ENCODE measurements at regions not wholly inside any gene's neighbourhood (a gene's known extent, or its start where the extent isn't known, plus 50 kb on each side); places are given as distances from the start of the nearest gene placed in this dataset.

DNA sequence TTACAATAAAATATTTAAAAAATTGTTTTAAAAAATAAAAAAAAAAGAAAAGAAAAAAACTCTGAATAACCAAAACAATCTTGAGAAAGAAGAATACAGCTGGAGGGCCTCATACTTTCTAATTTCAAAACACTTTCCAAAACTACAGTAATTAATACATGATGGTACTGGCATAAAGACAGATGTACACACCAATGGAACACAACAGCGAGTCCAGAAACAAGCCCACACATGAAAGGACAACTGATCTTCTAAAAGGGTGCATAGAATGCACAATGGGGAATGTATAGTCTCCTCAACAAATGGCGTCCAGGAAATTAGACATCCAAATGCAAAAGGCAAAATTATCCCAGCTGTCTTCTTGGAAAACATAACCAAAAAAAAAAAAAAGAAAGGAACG is 99.6 kb downstream of the LURAP1L start:
- WGBS (ENCODE audit: insufficient coverage), result no CpG with 5 or more reads among the region's 3 CpGs
- no peak overlapping the region for H3K27ac ChIP-seq (ENCODE audit: insufficient read depth in 1 of 2, low read depth in 1 of 2, low read length in 2 of 2, poor library complexity in 1 of 2, severe bottlenecking in 2 of 2)
- no peaks in the 10 kb centered on the region for H3K9me3 ChIP-seq (ENCODE audit: control extremely low read depth in 1 of 5, control insufficient read depth in 4 of 5, insufficient read depth in 2 of 5, low read depth in 1 of 5, low read length in 4 of 5)
- H3K4me1 ChIP-seq (ENCODE audit: control extremely low read depth in 1 of 4, control insufficient read depth in 4 of 4, insufficient read depth in 4 of 4, low read length in 3 of 4), result no peaks in the 10 kb centered on the region
- ChIA-PET CTCF (no interaction called here), POLR2A (no interaction called here)
- H3K27me3 ChIP-seq (replicated peaks in 2 of 5; ENCODE audit: control insufficient read depth in 4 of 5, insufficient read depth in 5 of 5, low read length in 4 of 5), result peaks cover 0 to 2% (median 0%) of the 10 kb centered on the region in 5 experiments
- DNase-seq, result no peak
- H3K36me3 ChIP-seq (ENCODE audit: control insufficient read depth in 4 of 4, insufficient read depth in 4 of 4, low read length in 3 of 4), result no peaks in the 10 kb centered on the region
- H3K4me3 ChIP-seq (ENCODE audit: control insufficient read depth in 1 of 7, extremely low read depth in 1 of 7, insufficient read depth in 4 of 7, low read depth in 2 of 7, low read length in 6 of 7), result no peak overlapping the region

DNA sequence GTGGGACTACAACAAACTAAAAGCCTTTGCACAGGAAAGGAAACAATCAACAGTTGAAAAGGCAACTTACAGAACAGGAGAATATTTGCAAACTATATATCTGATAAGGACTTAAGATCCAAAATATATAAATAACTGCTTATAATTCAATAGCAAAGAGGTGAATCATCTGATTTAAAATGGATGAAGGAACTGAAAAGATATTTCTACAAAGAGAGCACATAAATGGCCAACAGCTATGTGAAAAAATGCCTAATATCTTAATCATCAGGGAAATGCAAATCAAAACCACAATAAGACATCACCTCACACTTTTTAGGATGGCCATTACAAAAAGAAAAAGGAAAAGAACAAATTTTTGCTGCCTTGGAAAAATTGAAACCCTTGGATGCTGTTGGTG is 100.4 kb downstream of the LURAP1L start:
- no peaks in the 10 kb centered on the region for H3K36me3 ChIP-seq (ENCODE audit: control insufficient read depth in 4 of 4, insufficient read depth in 4 of 4, low read length in 3 of 4)
- no peak for DNase-seq
- H3K27me3 ChIP-seq (replicated peaks in 2 of 5; ENCODE audit: control insufficient read depth in 4 of 5, insufficient read depth in 5 of 5, low read length in 4 of 5), result peaks cover 0 to 2% (median 0%) of the 10 kb centered on the region in 5 experiments
- no peak overlapping the region for H3K27ac ChIP-seq (ENCODE audit: insufficient read depth in 1 of 2, low read depth in 1 of 2, low read length in 2 of 2, poor library complexity in 1 of 2, severe bottlenecking in 2 of 2)
- ChIA-PET CTCF (no interaction called here), POLR2A (no interaction called here)
- no peaks in the 10 kb centered on the region for H3K9me3 ChIP-seq (ENCODE audit: control extremely low read depth in 1 of 5, control insufficient read depth in 4 of 5, insufficient read depth in 2 of 5, low read depth in 1 of 5, low read length in 4 of 5)
- no peaks in the 10 kb centered on the region for H3K4me1 ChIP-seq (ENCODE audit: control extremely low read depth in 1 of 4, control insufficient read depth in 4 of 4, insufficient read depth in 4 of 4, low read length in 3 of 4)
- H3K4me3 ChIP-seq (ENCODE audit: control insufficient read depth in 1 of 7, extremely low read depth in 1 of 7, insufficient read depth in 4 of 7, low read depth in 2 of 7, low read length in 6 of 7), result no peak overlapping the region

- WGBS (ENCODE audit: insufficient coverage), result 80% methylated on average over 1 of the region's 2 CpGs
- H3K4me1 ChIP-seq (ENCODE audit: control extremely low read depth in 1 of 4, control insufficient read depth in 4 of 4, insufficient read depth in 4 of 4, low read length in 3 of 4), result no peaks in the 10 kb centered on the region
- H3K9me3 ChIP-seq (ENCODE audit: control extremely low read depth in 1 of 5, control insufficient read depth in 4 of 5, insufficient read depth in 2 of 5, low read depth in 1 of 5, low read length in 4 of 5), result no peaks in the 10 kb centered on the region
- ChIA-PET CTCF (interaction anchor here (0.7 to 1.1 kb wide), 2 partner anchors 10 to 158 kb away, joined by 3 read pairs; no protein-coding TSS in a partner anchor), POLR2A (no interaction called here)
- H3K4me3 ChIP-seq (ENCODE audit: control insufficient read depth in 1 of 7, extremely low read depth in 1 of 7, insufficient read depth in 4 of 7, low read depth in 2 of 7, low read length in 6 of 7), result no peak overlapping the region
- peaks cover 0 to 2% (median 0%) of the 10 kb centered on the region in 5 experiments for H3K27me3 ChIP-seq (replicated peaks in 2 of 5; ENCODE audit: control insufficient read depth in 4 of 5, insufficient read depth in 5 of 5, low read length in 4 of 5)
- no peaks in the 10 kb centered on the region for H3K36me3 ChIP-seq (ENCODE audit: control insufficient read depth in 4 of 4, insufficient read depth in 4 of 4, low read length in 3 of 4)
- no peak for DNase-seq
- H3K27ac ChIP-seq (ENCODE audit: insufficient read depth in 1 of 2, low read depth in 1 of 2, low read length in 2 of 2, poor library complexity in 1 of 2, severe bottlenecking in 2 of 2), result no peak overlapping the region
Measured at GRCh38 chr9:12876872-12877271, 102.1 kb downstream of the LURAP1L start.

DNA sequence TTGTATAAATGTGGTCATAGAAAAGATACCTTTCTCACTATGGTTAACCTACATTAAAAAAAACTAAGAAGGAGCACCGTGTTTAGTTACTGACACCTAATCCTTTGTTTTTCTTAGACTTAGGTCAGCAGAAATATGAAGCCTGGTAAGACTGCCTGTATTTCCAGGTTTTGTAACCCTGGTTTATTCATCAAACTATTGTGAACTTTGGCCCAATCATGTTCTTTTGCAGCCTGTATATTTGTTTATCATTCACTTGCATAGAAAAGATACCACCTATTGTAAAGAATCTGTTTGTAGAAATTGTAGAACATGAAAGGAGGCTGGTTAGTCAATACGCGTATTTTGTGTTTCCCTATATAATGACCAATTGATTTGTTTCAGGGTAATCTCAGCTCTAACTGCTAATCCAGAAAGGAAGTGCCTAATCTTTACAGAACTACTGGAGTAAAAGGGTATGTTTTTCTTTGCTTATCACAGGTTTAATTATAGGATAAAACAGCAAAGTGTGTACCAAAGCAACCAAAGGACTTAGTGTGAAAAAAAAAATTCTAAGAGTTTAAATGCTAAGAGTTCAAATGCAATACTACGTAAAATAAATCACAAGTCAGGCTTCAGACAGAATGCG is 103.6 kb downstream of the LURAP1L start:
- WGBS (ENCODE audit: insufficient coverage), result no CpG with 5 or more reads among the region's 5 CpGs
- Histone ChIP-seq H3K4me3 (ENCODE audit: control insufficient read depth in 1 of 7, extremely low read depth in 1 of 7, insufficient read depth in 4 of 7, low read depth in 2 of 7, low read length in 6 of 7) (no peak overlapping the region), H3K9me3 (ENCODE audit: control extremely low read depth in 1 of 5, control insufficient read depth in 4 of 5, insufficient read depth in 2 of 5, low read depth in 1 of 5, low read length in 4 of 5) (no peaks in the 10 kb centered on the region), H3K27me3 (replicated peaks in 2 of 5; ENCODE audit: control insufficient read depth in 4 of 5, insufficient read depth in 5 of 5, low read length in 4 of 5) (peaks cover 0 to 2% (median 0%) of the 10 kb centered on the region in 5 experiments), H3K36me3 (ENCODE audit: control insufficient read depth in 4 of 4, insufficient read depth in 4 of 4, low read length in 3 of 4) (no peaks in the 10 kb centered on the region), H3K4me1 (ENCODE audit: control extremely low read depth in 1 of 4, control insufficient read depth in 4 of 4, insufficient read depth in 4 of 4, low read length in 3 of 4) (no peaks in the 10 kb centered on the region), H3K27ac (ENCODE audit: insufficient read depth in 1 of 2, low read depth in 1 of 2, low read length in 2 of 2, poor library complexity in 1 of 2, severe bottlenecking in 2 of 2) (no peak overlapping the region)
- POLR2A ChIA-PET, result no interaction called here
- DNase-seq, result no peak
- CTCF ChIA-PET, result no interaction called here

DNA sequence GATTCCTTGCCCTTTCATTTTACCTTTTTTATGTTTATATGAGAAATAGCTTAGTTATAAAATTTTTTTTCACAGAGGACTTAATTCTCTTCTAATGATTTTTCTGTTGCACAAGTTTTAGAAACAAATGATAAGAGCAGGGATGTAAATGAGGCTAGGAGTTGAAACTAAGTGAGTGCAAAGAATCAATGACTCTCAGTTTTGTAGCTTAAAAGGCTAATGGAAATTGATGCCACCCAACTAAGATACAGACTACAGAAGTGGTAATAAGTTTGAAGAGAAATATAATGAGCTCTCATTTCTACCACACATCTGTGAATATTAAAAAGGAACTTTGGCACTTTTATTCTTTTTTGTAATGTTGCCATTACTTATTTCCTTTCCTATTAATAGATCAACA is 105.1 kb downstream of the LURAP1L start:
- no peak for DNase-seq
- Histone ChIP-seq H3K9me3 (ENCODE audit: control extremely low read depth in 1 of 5, control insufficient read depth in 4 of 5, insufficient read depth in 2 of 5, low read depth in 1 of 5, low read length in 4 of 5) (no peaks in the 10 kb centered on the region), H3K27ac (ENCODE audit: insufficient read depth in 1 of 2, low read depth in 1 of 2, low read length in 2 of 2, poor library complexity in 1 of 2, severe bottlenecking in 2 of 2) (no peak overlapping the region), H3K36me3 (ENCODE audit: control insufficient read depth in 4 of 4, insufficient read depth in 4 of 4, low read length in 3 of 4) (no peaks in the 10 kb centered on the region), H3K27me3 (replicated peaks in 2 of 5; ENCODE audit: control insufficient read depth in 4 of 5, insufficient read depth in 5 of 5, low read length in 4 of 5) (peaks cover 0 to 2% (median 0%) of the 10 kb centered on the region in 5 experiments), H3K4me3 (ENCODE audit: control insufficient read depth in 1 of 7, extremely low read depth in 1 of 7, insufficient read depth in 4 of 7, low read depth in 2 of 7, low read length in 6 of 7) (no peak overlapping the region), H3K4me1 (ENCODE audit: control extremely low read depth in 1 of 4, control insufficient read depth in 4 of 4, insufficient read depth in 4 of 4, low read length in 3 of 4) (no peaks in the 10 kb centered on the region)
- ChIA-PET POLR2A (no interaction called here), CTCF (no interaction called here)

DNA sequence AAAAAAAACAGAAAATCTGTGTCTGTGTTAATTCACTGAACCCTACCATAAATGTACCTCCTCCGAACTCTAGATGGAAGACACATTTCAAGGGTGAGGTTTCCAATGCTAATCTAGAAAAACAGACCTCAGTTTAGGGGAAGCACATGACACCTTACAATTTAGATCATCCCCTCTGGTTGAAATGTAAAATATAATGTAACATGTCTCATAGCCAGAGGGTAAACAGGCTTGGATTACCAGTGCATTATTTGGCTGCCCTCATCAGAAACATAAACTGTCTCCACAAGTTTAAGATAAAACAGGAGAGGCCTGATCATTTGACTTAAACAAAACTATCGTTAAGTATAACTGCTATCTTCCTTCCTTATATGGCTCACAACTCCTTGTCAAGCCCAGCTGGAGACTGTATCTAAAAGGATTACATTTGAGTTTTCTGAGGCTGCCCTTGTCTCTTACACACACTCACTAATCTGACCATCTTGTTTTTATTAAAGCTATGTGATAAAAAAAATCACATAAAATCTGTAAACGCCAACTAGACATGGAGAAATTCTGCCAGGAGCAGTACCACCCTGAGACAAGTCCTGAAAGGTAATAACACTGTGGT is 105.7 kb downstream of the LURAP1L start:
- 71% methylated on average over 1 of the region's 3 CpGs for WGBS (ENCODE audit: insufficient coverage)
- Histone ChIP-seq H3K27me3 (replicated peaks in 2 of 5; ENCODE audit: control insufficient read depth in 4 of 5, insufficient read depth in 5 of 5, low read length in 4 of 5) (peaks cover 0 to 2% (median 0%) of the 10 kb centered on the region in 5 experiments), H3K9me3 (ENCODE audit: control extremely low read depth in 1 of 5, control insufficient read depth in 4 of 5, insufficient read depth in 2 of 5, low read depth in 1 of 5, low read length in 4 of 5) (no peaks in the 10 kb centered on the region), H3K36me3 (ENCODE audit: control insufficient read depth in 4 of 4, insufficient read depth in 4 of 4, low read length in 3 of 4) (no peaks in the 10 kb centered on the region), H3K27ac (ENCODE audit: insufficient read depth in 1 of 2, low read depth in 1 of 2, low read length in 2 of 2, poor library complexity in 1 of 2, severe bottlenecking in 2 of 2) (no peak overlapping the region), H3K4me3 (ENCODE audit: control insufficient read depth in 1 of 7, extremely low read depth in 1 of 7, insufficient read depth in 4 of 7, low read depth in 2 of 7, low read length in 6 of 7) (no peak overlapping the region), H3K4me1 (ENCODE audit: control extremely low read depth in 1 of 4, control insufficient read depth in 4 of 4, insufficient read depth in 4 of 4, low read length in 3 of 4) (no peaks in the 10 kb centered on the region)
- ChIA-PET POLR2A (no interaction called here), CTCF (no interaction called here)
- peak in 1 of 3 donors; percentile 0 for DNase-seq

- POLR2A ChIA-PET, result no interaction called here
- DNase-seq, result no peak
Measured at GRCh38 chr9:12882430-12882829, 107.6 kb downstream of the LURAP1L start.

More at GRCh38 chr9:12882430-12882829, 107.6 kb downstream of the LURAP1L start:
- Histone ChIP-seq H3K4me1 (ENCODE audit: control extremely low read depth in 1 of 4, control insufficient read depth in 4 of 4, insufficient read depth in 4 of 4, low read length in 3 of 4) (no peaks in the 10 kb centered on the region), H3K27ac (ENCODE audit: insufficient read depth in 1 of 2, low read depth in 1 of 2, low read length in 2 of 2, poor library complexity in 1 of 2, severe bottlenecking in 2 of 2) (no peak overlapping the region), H3K9me3 (ENCODE audit: control extremely low read depth in 1 of 5, control insufficient read depth in 4 of 5, insufficient read depth in 2 of 5, low read depth in 1 of 5, low read length in 4 of 5) (no peaks in the 10 kb centered on the region), H3K36me3 (ENCODE audit: control insufficient read depth in 4 of 4, insufficient read depth in 4 of 4, low read length in 3 of 4) (no peaks in the 10 kb centered on the region), H3K27me3 (replicated peaks in 2 of 5; ENCODE audit: control insufficient read depth in 4 of 5, insufficient read depth in 5 of 5, low read length in 4 of 5) (peaks cover 0 to 2% (median 0%) of the 10 kb centered on the region in 5 experiments), H3K4me3 (ENCODE audit: control insufficient read depth in 1 of 7, extremely low read depth in 1 of 7, insufficient read depth in 4 of 7, low read depth in 2 of 7, low read length in 6 of 7) (no peak overlapping the region)
- CTCF ChIA-PET, result no interaction called here
- no CpG with 5 or more reads among the region's 2 CpGs for WGBS (ENCODE audit: insufficient coverage)

Measured in common myeloid progenitor, CD34-positive (primary cell).